A673 (cell line): ENCODE measurements at regions not wholly inside any gene's neighbourhood (a gene's known extent, or its start where the extent isn't known, plus 50 kb on each side); places are given as distances from the start of the nearest gene placed in this dataset.

Experiments used
- EZH2 ChIP-seq: fragments of 200-600 bp; sonication (generic); IDR thresholded peaks from 2 replicates; pipeline ENCODE4 v1.6.1; 2017; ENCODE audit warnings: borderline replicate concordance, low read depth, mild to moderate bottlenecking, mixed read lengths, antibody characterized with exemption, low read length; ENCODE audit not compliant: poor library complexity, severe bottlenecking
- TF ChIP-seq, protein P1 (sequence below): fragments of 300-800, 200-600 bp; sonication (generic); conservative IDR thresholded peaks from 2 replicates; pipeline ENCODE4 v1.5.1; 2017; ENCODE audit warnings: low read depth, mild to moderate bottlenecking, antibody characterized with exemption, low read length, moderate library complexity, mixed read lengths

DNA sequence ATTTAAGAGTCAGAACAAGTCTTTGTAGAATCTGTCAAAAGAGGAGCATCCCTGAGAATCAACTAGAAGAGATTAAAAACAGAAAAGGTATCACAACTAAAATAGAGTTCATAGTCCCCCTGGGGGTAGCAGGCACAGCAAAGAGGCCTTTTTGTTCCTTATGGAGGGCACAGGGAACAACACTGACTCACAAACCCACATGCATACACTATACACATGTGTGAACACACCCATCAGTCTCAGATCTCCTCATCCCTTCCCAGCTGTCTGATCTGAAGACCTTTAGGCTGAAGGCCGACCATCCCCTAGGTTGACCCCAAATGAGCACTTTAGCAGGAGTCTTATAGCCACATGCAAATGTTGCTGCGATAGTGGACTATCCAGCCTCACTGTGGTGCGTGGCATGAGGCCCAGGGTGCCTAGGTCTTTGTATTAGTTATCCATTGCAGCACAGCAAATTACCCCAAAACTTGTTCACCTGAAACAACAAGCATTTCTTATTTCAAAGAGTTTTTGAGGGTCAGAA is 236.7 kb upstream of the EGLN3 start:
- TF ChIP-seq, protein P1, sequence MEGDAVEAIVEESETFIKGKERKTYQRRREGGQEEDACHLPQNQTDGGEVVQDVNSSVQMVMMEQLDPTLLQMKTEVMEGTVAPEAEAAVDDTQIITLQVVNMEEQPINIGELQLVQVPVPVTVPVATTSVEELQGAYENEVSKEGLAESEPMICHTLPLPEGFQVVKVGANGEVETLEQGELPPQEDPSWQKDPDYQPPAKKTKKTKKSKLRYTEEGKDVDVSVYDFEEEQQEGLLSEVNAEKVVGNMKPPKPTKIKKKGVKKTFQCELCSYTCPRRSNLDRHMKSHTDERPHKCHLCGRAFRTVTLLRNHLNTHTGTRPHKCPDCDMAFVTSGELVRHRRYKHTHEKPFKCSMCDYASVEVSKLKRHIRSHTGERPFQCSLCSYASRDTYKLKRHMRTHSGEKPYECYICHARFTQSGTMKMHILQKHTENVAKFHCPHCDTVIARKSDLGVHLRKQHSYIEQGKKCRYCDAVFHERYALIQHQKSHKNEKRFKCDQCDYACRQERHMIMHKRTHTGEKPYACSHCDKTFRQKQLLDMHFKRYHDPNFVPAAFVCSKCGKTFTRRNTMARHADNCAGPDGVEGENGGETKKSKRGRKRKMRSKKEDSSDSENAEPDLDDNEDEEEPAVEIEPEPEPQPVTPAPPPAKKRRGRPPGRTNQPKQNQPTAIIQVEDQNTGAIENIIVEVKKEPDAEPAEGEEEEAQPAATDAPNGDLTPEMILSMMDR, result no peak
- no peak for TF ChIP-seq EZH2
